Lower lobe of right lung (tissue), 2 donors: ENCODE measurements at regions not wholly inside any gene's neighbourhood (a gene's known extent, or its start where the extent isn't known, plus 50 kb on each side); places are given as distances from the start of the nearest gene placed in this dataset.

ENCODE experiments used
- ATAC-seq, 2 donors: fragments of 200-7000 bp; cut with Tn5 transposase; one replicate each; pipeline ENCODE4 v1.9.1; 2020 to 2022; ENCODE audit warnings: mild to moderate bottlenecking in 2 of 2, moderate library complexity in 2 of 2
- DNase-seq: peaks from one replicate; pipeline ENCODE4 v3.0.0-alpha.2; 2020
- H3K27ac ChIP-seq: fragments of 200-600 bp; one replicate; pipeline ENCODE4 v1.8.0; 2022
- H3K27me3 ChIP-seq: fragments of 200-600 bp; one replicate; pipeline ENCODE4 v1.8.0; 2022; ENCODE audit warnings: low read depth
- H3K36me3 ChIP-seq: fragments of 200-600 bp; one replicate; pipeline ENCODE4 v1.8.0; 2022; ENCODE audit warnings: mild to moderate bottlenecking
- H3K4me1 ChIP-seq: fragments of 200-600 bp; one replicate; pipeline ENCODE4 v1.8.0; 2022
- H3K4me3 ChIP-seq: fragments of 200-600 bp; one replicate; pipeline ENCODE4 v1.8.0; 2022; ENCODE audit warnings: mild to moderate bottlenecking
- H3K9me3 ChIP-seq: fragments of 200-600 bp; one replicate; pipeline ENCODE4 v1.8.0; 2022
- CTCF ChIP-seq: fragments of 200-600 bp; IDR thresholded peaks from one replicate; pipeline ENCODE4 v1.8.0; 2022; ENCODE audit warnings: antibody characterized with exemption, mild to moderate bottlenecking
- intact Hi-C: fragments of 100-400 bp; cut with DNase I; formaldehyde crosslinking; loops from one replicate; pipeline ENCODE4 v1.11.0; 2022
- donor health status: DM: no; HTN: yes; CAD: no; lungs with severe emphysema.

- DNase-seq (no peak), ATAC-seq (no peak)
- no peak overlapping the region for H3K4me3 ChIP-seq
- intact Hi-C loops, result no loop called here
- H3K27me3 ChIP-seq, result no peaks in the 10 kb centered on the region
- no peak overlapping the region for H3K27ac ChIP-seq
- H3K36me3 ChIP-seq, result no peaks in the 10 kb centered on the region
- H3K4me1 ChIP-seq, result no peaks in the 10 kb centered on the region
- no peaks in the 10 kb centered on the region for H3K9me3 ChIP-seq
- no peak for TF ChIP-seq CTCF
These were observed 258.3 kb upstream of the TMPRSS15 start for GRCh38 chr21:18661842-18662241.

GRCh38 chr21:18663663-18664062, 260.1 kb upstream of the TMPRSS15 start:
- Histone ChIP-seq H3K4me3 (no peak overlapping the region), H3K27ac (no peak overlapping the region), H3K9me3 (no peaks in the 10 kb centered on the region), H3K36me3 (no peaks in the 10 kb centered on the region), H3K27me3 (no peaks in the 10 kb centered on the region), H3K4me1 (no peaks in the 10 kb centered on the region)
- intact Hi-C loops, result no loop called here
- no peak for ATAC-seq
- TF ChIP-seq CTCF, result no peak
- no peak for DNase-seq

- H3K36me3 ChIP-seq, result no peaks in the 10 kb centered on the region
- H3K27ac ChIP-seq, result no peak overlapping the region
- TF ChIP-seq CTCF, result no peak
- intact Hi-C loops, result no loop called here
- no peak for DNase-seq
- no peak for ATAC-seq
- no peaks in the 10 kb centered on the region for H3K9me3 ChIP-seq
- H3K4me1 ChIP-seq, result no peaks in the 10 kb centered on the region
- H3K27me3 ChIP-seq, result no peaks in the 10 kb centered on the region
- H3K4me3 ChIP-seq, result no peak overlapping the region
These were observed 263.1 kb upstream of the TMPRSS15 start for GRCh38 chr21:18666725-18667124.

- no peak for ATAC-seq
- intact Hi-C loops, result no loop called here
- Histone ChIP-seq H3K36me3 (no peaks in the 10 kb centered on the region), H3K4me1 (no peaks in the 10 kb centered on the region), H3K27ac (no peak overlapping the region), H3K9me3 (no peaks in the 10 kb centered on the region), H3K4me3 (no peak overlapping the region), H3K27me3 (no peaks in the 10 kb centered on the region)
- no peak for TF ChIP-seq CTCF
- DNase-seq, result no peak
These were observed 270.2 kb upstream of the TMPRSS15 start for GRCh38 chr21:18673789-18674188.

GRCh38 chr21:18677632-18678031, 274.0 kb upstream of the TMPRSS15 start:
- no peak for TF ChIP-seq CTCF
- H3K4me1 ChIP-seq, result no peaks in the 10 kb centered on the region
- H3K4me3 ChIP-seq, result no peak overlapping the region
- H3K36me3 ChIP-seq, result no peaks in the 10 kb centered on the region
- intact Hi-C loops, result no loop called here
- no peaks in the 10 kb centered on the region for H3K9me3 ChIP-seq
- H3K27me3 ChIP-seq, result no peaks in the 10 kb centered on the region
- no peak for DNase-seq
- no peak for ATAC-seq
- H3K27ac ChIP-seq, result no peak overlapping the region

GRCh38 chr21:18705971-18706370, 302.4 kb upstream of the TMPRSS15 start:
- Histone ChIP-seq H3K27ac (no peak overlapping the region), H3K36me3 (no peaks in the 10 kb centered on the region), H3K4me3 (no peak overlapping the region), H3K4me1 (no peaks in the 10 kb centered on the region), H3K27me3 (no peaks in the 10 kb centered on the region), H3K9me3 (no peaks in the 10 kb centered on the region)
- TF ChIP-seq CTCF, result no peak
- DNase-seq, result no peak
- no peak for ATAC-seq
- intact Hi-C loops, result no loop called here
